A673 (cell line): ENCODE measurements at regions not wholly inside any gene's neighbourhood (a gene's known extent, or its start where the extent isn't known, plus 50 kb on each side); places are given as distances from the start of the nearest gene placed in this dataset.

Experiments used
- BruUV-seq: library from RNA; stranded (reverse); fragments of 400-500 nt; replicated peaks from 2 replicates; lab custom pipeline; 2021; lab: Mats Ljungman, UMichigan
- CTCF ChIA-PET: fragments of 300-600 bp; sonication (Branson Sonifier 250); formaldehyde crosslinking; loops from one replicate; lab custom pipeline; 2022; ENCODE audit warnings: antibody characterized with exemption; lab: Charles Lee
- POLR2A ChIA-PET: fragments of 300-600 bp; sonication (Branson Sonifier 250); formaldehyde crosslinking; loops from one replicate; lab custom pipeline; 2022; ENCODE audit warnings: antibody characterized with exemption; ENCODE audit not compliant: low non-redundant PET; lab: Charles Lee
- DNase-seq: peaks from one replicate; pipeline ENCODE4 v3.0.0-alpha.2; 2015; ENCODE audit warnings: low spot score
- H3K27ac ChIP-seq: fragments of 200-600 bp; sonication (generic); 2 replicates; pipeline ENCODE4 v1.5.1; 2016; ENCODE audit warnings: mixed run types, low read depth, mild to moderate bottlenecking, mixed read lengths, antibody characterized with exemption, low read length; ENCODE audit not compliant: poor library complexity, severe bottlenecking
- H3K27me3 ChIP-seq: fragments of 200-600 bp; sonication (generic); replicated peaks from 2 replicates; pipeline ENCODE4 v1.6.1; 2017; ENCODE audit warnings: mixed run types, low read depth, mild to moderate bottlenecking, mixed read lengths, antibody characterized with exemption, low read length; ENCODE audit not compliant: insufficient read depth, poor library complexity
- H3K36me3 ChIP-seq: fragments of 200-600 bp; sonication (generic); 2 replicates; pipeline ENCODE4 v1.6.1; 2016; ENCODE audit warnings: mixed run types, mild to moderate bottlenecking, mixed read lengths, antibody characterized with exemption, low read length; ENCODE audit not compliant: insufficient read depth, poor library complexity, severe bottlenecking
- H3K4me1 ChIP-seq: fragments of 200-600 bp; sonication (generic); 2 replicates; pipeline ENCODE4 v1.6.1; 2017; ENCODE audit warnings: mixed run types, mild to moderate bottlenecking, mixed read lengths, antibody characterized with exemption, low read length; ENCODE audit not compliant: insufficient read depth, poor library complexity, severe bottlenecking
- H3K4me3 ChIP-seq: fragments of 200-600 bp; sonication (generic); 2 replicates; pipeline ENCODE4 v1.5.1; 2016; ENCODE audit warnings: low read depth, mixed run types, mild to moderate bottlenecking, mixed read lengths, low read length; ENCODE audit not compliant: poor library complexity, severe bottlenecking
- H3K9me3 ChIP-seq: fragments of 200-600 bp; sonication (generic); 2 replicates; pipeline ENCODE4 v1.6.1; 2016; ENCODE audit warnings: mixed run types, low read depth, mild to moderate bottlenecking, mixed read lengths, antibody characterized with exemption, low read length; ENCODE audit not compliant: poor library complexity, severe bottlenecking
- CTCF ChIP-seq: fragments of 300-800, 200-600 bp; sonication (generic); conservative IDR thresholded peaks from 2 replicates; pipeline ENCODE4 v1.5.1; 2017; ENCODE audit warnings: low read depth, mild to moderate bottlenecking, antibody characterized with exemption, low read length, moderate library complexity, mixed read lengths
- EZH2 ChIP-seq: fragments of 200-600 bp; sonication (generic); IDR thresholded peaks from 2 replicates; pipeline ENCODE4 v1.6.1; 2017; ENCODE audit warnings: borderline replicate concordance, low read depth, mild to moderate bottlenecking, mixed read lengths, antibody characterized with exemption, low read length; ENCODE audit not compliant: poor library complexity, severe bottlenecking
- intact Hi-C: fragments of 100-400 bp; cut with micrococcal nuclease; formaldehyde crosslinking; loops from one replicate; pipeline ENCODE4 v1.10.0; 2022; ENCODE audit not compliant: unreplicated experiment

GRCh38 chr18:6504605-6505497, 90.1 kb upstream of the L3MBTL4 start:
- Histone ChIP-seq H3K9me3 (peaks cover 20% of the 10 kb centered on the region), H3K36me3 (no peaks in the 10 kb centered on the region), H3K27me3 (no peaks in the 10 kb centered on the region), H3K27ac (no peak overlapping the region), H3K4me1 (no peaks in the 10 kb centered on the region), H3K4me3 (no peak overlapping the region)
- BruUV-seq, result no TSS peak
- no peak for DNase-seq
- ChIA-PET POLR2A (no interaction called here), CTCF (no interaction called here)
- intact Hi-C loops, result no loop called here
- TF ChIP-seq EZH2 (no peak), CTCF (no peak)

- intact Hi-C loops, result no loop called here
- BruUV-seq, result no TSS peak
- TF ChIP-seq EZH2 (no peak), CTCF (no peak)
- Histone ChIP-seq H3K27ac (no peak overlapping the region), H3K36me3 (no peaks in the 10 kb centered on the region), H3K27me3 (no peaks in the 10 kb centered on the region), H3K4me3 (no peak overlapping the region), H3K4me1 (no peaks in the 10 kb centered on the region), H3K9me3 (peaks cover 26% of the 10 kb centered on the region)
- DNase-seq, result no peak
- ChIA-PET POLR2A (no interaction called here), CTCF (no interaction called here)
These were observed 90.8 kb upstream of the L3MBTL4 start for GRCh38 chr18:6505498-6505875.

- TF ChIP-seq CTCF (no peak), EZH2 (no peak)
- BruUV-seq, result no TSS peak
- ChIA-PET POLR2A (no interaction called here), CTCF (no interaction called here)
- Histone ChIP-seq H3K4me1 (no peaks in the 10 kb centered on the region), H3K36me3 (no peaks in the 10 kb centered on the region), H3K9me3 (peaks cover 33% of the 10 kb centered on the region), H3K27me3 (no peaks in the 10 kb centered on the region), H3K4me3 (no peak overlapping the region), H3K27ac (no peak overlapping the region)
- intact Hi-C loops, result no loop called here
- no peak for DNase-seq
These were observed 94.7 kb upstream of the L3MBTL4 start for GRCh38 chr18:6509417-6509816.
